Sigmoid colon (tissue), 4 donors: ENCODE measurements at regions not wholly inside any gene's neighbourhood (a gene's known extent, or its start where the extent isn't known, plus 50 kb on each side); places are given as distances from the start of the nearest gene placed in this dataset.

Experiments used
- EP300 ChIP-seq, 4 donors: sonication (generic); formaldehyde crosslinking; IDR thresholded peaks; one replicate each; pipeline ENCODE4 v1.6.1; 2017; ENCODE audit warnings: antibody characterized with exemption in 4 of 4
- POLR2A ChIP-seq, 2 donors: fragments of 450-650 bp; IDR thresholded peaks; one replicate each; pipeline ENCODE4 v1.6.1; 2016; ENCODE audit warnings: antibody characterized with exemption in 2 of 2, mild to moderate bottlenecking in 2 of 2, moderate library complexity in 2 of 2
- TF ChIP-seq, protein P1 (sequence below), 4 experiments: fragments of 450-650 bp in 3 of 4; fragments of 200-600 bp in 1 of 4; IDR thresholded peaks; one replicate each; pipeline ENCODE4 v1.5.1; 2016 to 2019; ENCODE audit warnings: antibody characterized with exemption in 4 of 4, mild to moderate bottlenecking in 3 of 4, moderate library complexity in 2 of 4

DNA sequence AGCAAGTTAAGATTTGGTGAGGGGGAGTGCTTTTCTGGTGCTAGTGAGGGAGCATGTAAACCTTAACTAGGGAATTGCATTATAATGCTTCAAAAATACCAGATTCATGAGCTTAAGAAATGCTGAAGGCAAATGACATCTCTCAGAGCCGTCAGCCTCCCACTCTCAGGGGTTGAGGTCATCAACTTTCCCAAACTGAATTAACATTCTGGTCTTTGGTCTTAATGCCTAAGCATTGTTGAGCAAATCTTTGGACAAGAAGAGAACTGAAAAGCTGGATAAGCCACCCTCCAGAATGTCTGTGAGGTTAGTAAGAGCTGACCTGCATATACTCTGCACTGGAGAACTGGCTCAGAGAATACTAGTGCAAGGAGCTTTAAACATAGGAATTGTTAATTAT, 124.9 kb upstream of the GAP43 start:
- TF ChIP-seq, protein P1, sequence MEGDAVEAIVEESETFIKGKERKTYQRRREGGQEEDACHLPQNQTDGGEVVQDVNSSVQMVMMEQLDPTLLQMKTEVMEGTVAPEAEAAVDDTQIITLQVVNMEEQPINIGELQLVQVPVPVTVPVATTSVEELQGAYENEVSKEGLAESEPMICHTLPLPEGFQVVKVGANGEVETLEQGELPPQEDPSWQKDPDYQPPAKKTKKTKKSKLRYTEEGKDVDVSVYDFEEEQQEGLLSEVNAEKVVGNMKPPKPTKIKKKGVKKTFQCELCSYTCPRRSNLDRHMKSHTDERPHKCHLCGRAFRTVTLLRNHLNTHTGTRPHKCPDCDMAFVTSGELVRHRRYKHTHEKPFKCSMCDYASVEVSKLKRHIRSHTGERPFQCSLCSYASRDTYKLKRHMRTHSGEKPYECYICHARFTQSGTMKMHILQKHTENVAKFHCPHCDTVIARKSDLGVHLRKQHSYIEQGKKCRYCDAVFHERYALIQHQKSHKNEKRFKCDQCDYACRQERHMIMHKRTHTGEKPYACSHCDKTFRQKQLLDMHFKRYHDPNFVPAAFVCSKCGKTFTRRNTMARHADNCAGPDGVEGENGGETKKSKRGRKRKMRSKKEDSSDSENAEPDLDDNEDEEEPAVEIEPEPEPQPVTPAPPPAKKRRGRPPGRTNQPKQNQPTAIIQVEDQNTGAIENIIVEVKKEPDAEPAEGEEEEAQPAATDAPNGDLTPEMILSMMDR (IDR thresholded peaks at IDR 0.05): no peak
- TF ChIP-seq EP300 (IDR thresholded peaks at IDR 0.05) (no peak), POLR2A (IDR thresholded peaks at IDR 0.05) (no peak)
